Heart left ventricle (tissue), 16 donors: ENCODE measurements at regions not wholly inside any gene's neighbourhood (a gene's known extent, or its start where the extent isn't known, plus 50 kb on each side); places are given as distances from the start of the nearest gene placed in this dataset.

Experiments
- ATAC-seq, 4 donors: fragments of 200-7000 bp; cut with Tn5 transposase; one replicate each; pipeline ENCODE4 v1.9.1; 2020 to 2022; ENCODE audit warnings: moderate library complexity in 4 of 4, mild to moderate bottlenecking in 3 of 4, moderate number of reproducible peaks in 1 of 4
- DNase-seq, 5 donors: peaks; one replicate each; pipeline ENCODE4 v3.0.0-alpha.2; 2020
- H3K27ac ChIP-seq, 12 donors: fragments of 200-600 bp; sonication (generic) in 4 of 12; one replicate each; pipeline versions ENCODE4 v1.5.0 to v1.8.0; 2016 to 2022; ENCODE audit warnings: mild to moderate bottlenecking in 2 of 12
- H3K27me3 ChIP-seq, 9 donors: fragments of 200-600 bp; sonication (generic) in 2 of 9; one replicate each; pipeline versions ENCODE4 v1.5.1 to v1.8.0; 2016 to 2022; ENCODE audit warnings: mild to moderate bottlenecking in 3 of 9
- H3K36me3 ChIP-seq, 9 donors: fragments of 200-600 bp; sonication (generic) in 2 of 9; one replicate each; pipeline versions ENCODE4 v1.5.0 to v1.8.0; 2018 to 2022; ENCODE audit warnings: mild to moderate bottlenecking in 2 of 9
- H3K4me1 ChIP-seq, 12 donors: fragments of 200-600 bp; sonication (generic) in 4 of 12; one replicate each; pipeline versions ENCODE4 v1.5.0 to v1.8.0; 2016 to 2022; ENCODE audit warnings: mild to moderate bottlenecking in 3 of 12
- H3K4me3 ChIP-seq, 12 donors: fragments of 200-600 bp; sonication (generic) in 4 of 12; one replicate each; pipeline versions ENCODE4 v1.5.0 to v1.8.0; 2017 to 2022; ENCODE audit warnings: mild to moderate bottlenecking in 9 of 12, moderate library complexity in 4 of 12
- H3K9me3 ChIP-seq, 12 donors: fragments of 200-600 bp; sonication (generic) in 4 of 12; one replicate each; pipeline versions ENCODE4 v1.5.0 to v1.8.0; 2016 to 2022; ENCODE audit warnings: mild to moderate bottlenecking in 1 of 12
- POLR2A ChIP-seq, 2 donors: fragments of 450-650 bp; IDR thresholded peaks; one replicate each; pipeline ENCODE4 v1.6.1; 2017; ENCODE audit warnings: antibody characterized with exemption in 2 of 2, mild to moderate bottlenecking in 2 of 2, moderate library complexity in 2 of 2
- WGBS, 4 donors: extraction: QIAGEN DNeasy Blood & Tissue Kit in 2 of 4; methylation state at CpG; one replicate each; pipeline versions ENCODE4 v1.1.5 to v1.1.7; 2013 to 2018; 5-methylcytosine and 5-hydroxymethylcytosine counted together
- intact Hi-C, 10 donors: fragments of 100-400 bp; cut with DNase I; formaldehyde crosslinking; loops; one replicate each; pipeline versions ENCODE4 v1.11.1 to v1.14.2; 2022
- TF ChIP-seq, protein P1 (sequence below), 12 donors: fragments of 200-600 bp; sonication (generic) in 4 of 12; IDR thresholded peaks; one replicate each; pipeline versions ENCODE4 v1.5.0 to v1.8.0; 2018 to 2022; ENCODE audit warnings: antibody characterized with exemption in 12 of 12, mild to moderate bottlenecking in 5 of 12
- donor health status: ischemic (EF 13 %, LVEDD 7.1; RV severe dilation, severe dysfunction).
- donor health status: healthy with polysubstance abuse.
- donor health status: DM: no; HTN: yes; CAD: no.
- donor health status: DM: no; HTN: no; CAD: no.
- donor health status: ischemic (EF 25% LVEDD 6.9; RV normal size, moderate dysfunction).
- donor health status: ischemic (EF 25% LVEDD 5.7; RV mildly dilated, moderate dysfunction).
- donor health status: healthy.
- donor health status: DM: yes; HTN: yes; CAD: no.
- donor health status: ischemic (EF 35%, LVEDD 5.7; RV mildly dilated, moderate dysfunction).
- donor health status: nonischemic (EF 11% LVEDD 7.7; RV severe dilation, severe dysfunction).
- donor health status: DM: yes; HTN: yes; CAD: no.
- donor health status: PGD.
- donor health status: ischemic (EF 29% LVEDD 5.4; RV normal size, mild dysfunction).
- donor health status: nonischemic (EF 23%, LVEDD 6.1; RV moderate dilation, normal function).

DNA sequence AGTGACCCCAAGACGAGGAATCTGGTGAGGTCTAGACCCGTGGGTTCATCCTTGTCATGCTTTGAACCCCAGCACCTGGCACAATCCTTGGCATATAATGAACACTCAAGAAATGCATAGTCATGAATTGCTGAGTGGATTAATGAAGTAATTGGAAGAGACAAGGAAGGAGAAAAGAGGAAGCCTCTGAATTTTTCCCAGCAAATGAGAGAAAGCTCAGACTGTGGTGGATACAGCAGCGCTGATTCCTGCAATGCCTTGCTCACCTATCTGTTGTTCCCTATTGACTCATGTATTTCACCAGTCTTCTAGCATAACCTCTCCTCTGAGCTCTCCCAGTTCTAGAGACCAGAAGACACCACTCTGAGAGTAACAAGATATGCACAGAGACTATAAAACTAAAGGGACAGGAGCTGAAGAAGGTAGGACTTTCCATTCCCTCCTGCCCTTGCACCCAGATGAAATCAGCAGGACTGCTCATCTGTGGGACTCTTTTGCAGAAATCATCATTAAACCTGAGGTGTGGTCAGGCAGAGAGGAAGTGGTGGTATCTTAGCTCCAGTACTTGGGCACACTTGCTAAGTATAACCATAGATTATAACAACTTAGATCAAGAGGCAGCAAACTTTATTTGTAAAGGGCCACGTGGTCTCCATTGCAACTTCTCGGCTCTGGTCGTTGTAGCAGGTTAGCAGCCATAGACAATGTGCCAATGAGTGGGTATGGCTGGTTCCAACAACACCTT, 102.8 kb downstream of the MAF start:
- ATAC-seq (no peak), DNase-seq (no peak)
- TF ChIP-seq, protein P1, sequence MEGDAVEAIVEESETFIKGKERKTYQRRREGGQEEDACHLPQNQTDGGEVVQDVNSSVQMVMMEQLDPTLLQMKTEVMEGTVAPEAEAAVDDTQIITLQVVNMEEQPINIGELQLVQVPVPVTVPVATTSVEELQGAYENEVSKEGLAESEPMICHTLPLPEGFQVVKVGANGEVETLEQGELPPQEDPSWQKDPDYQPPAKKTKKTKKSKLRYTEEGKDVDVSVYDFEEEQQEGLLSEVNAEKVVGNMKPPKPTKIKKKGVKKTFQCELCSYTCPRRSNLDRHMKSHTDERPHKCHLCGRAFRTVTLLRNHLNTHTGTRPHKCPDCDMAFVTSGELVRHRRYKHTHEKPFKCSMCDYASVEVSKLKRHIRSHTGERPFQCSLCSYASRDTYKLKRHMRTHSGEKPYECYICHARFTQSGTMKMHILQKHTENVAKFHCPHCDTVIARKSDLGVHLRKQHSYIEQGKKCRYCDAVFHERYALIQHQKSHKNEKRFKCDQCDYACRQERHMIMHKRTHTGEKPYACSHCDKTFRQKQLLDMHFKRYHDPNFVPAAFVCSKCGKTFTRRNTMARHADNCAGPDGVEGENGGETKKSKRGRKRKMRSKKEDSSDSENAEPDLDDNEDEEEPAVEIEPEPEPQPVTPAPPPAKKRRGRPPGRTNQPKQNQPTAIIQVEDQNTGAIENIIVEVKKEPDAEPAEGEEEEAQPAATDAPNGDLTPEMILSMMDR (IDR thresholded peaks at IDR 0.05) = no peak
- TF ChIP-seq POLR2A (IDR thresholded peaks at IDR 0.05) = no peak
- WGBS, 4 donors = 89 to 95% (median 90%) methylated on average over 6 of the region's 6 CpGs
- intact Hi-C loops = no loop called here
- Histone ChIP-seq H3K4me1 (peaks cover 0 to 17% (median 0%) of the 10 kb centered on the region in 12 donors), H3K4me3 (no peak overlapping the region), H3K27ac (no peak overlapping the region), H3K9me3 (peaks cover 0 to 10% (median 0%) of the 10 kb centered on the region in 12 donors), H3K36me3 (no peaks in the 10 kb centered on the region), H3K27me3 (no peaks in the 10 kb centered on the region)

DNA sequence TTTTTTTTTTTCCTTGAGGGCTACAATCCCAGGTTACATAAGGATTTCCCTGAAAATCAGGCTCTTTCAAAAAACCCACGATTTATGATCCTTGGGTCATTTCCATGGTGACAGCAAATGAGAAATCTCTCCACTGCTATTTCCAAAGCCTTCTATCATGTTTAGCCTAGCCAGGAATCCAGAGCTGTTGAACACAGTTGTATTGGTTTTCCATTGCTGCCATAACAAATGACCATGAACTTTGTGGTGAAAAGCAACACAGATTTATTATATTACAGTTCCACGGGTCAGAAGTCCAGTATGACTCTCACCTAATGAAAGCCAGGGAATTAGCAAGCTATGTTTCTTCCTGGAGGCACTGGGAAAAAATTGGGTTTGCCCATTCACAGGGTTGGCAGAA, 106.6 kb downstream of the MAF start:
- Histone ChIP-seq H3K27me3 (no peaks in the 10 kb centered on the region), H3K4me3 (no peak overlapping the region), H3K9me3 (peaks cover 0 to 8% (median 0%) of the 10 kb centered on the region in 12 donors), H3K4me1 (peaks cover 0 to 17% (median 0%) of the 10 kb centered on the region in 12 donors), H3K36me3 (no peaks in the 10 kb centered on the region), H3K27ac (no peak overlapping the region)
- WGBS, 4 donors = 76 to 88% (median 86%) methylated on average over 2 of the region's 2 CpGs
- ATAC-seq (no peak), DNase-seq (no peak)
- TF ChIP-seq, protein P1 (IDR thresholded peaks at IDR 0.05) = no peak
- no peak for TF ChIP-seq POLR2A (IDR thresholded peaks at IDR 0.05)
- intact Hi-C loops = no loop called here

DNA sequence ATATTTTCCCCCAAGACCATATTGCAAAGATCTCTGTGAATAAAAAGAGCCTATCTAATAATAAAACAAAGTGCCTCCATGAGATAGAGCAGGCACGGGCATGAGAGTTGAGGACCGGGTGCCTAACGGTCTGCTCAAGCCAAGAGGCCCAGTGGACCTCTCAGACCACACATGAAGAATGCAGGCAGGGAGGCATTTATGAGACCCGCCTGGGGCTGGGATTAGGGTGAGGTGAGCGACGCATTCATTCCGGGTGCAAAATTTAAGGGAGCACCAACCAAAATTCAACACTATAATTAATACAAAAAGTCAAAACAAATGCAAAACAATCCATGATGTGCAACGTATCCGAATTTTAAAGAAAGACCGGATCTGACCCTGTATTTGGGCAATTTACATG, 108.5 kb downstream of the MAF start:
- H3K27me3 ChIP-seq = no peaks in the 10 kb centered on the region
- no peak for DNase-seq
- TF ChIP-seq, protein P1 (IDR thresholded peaks at IDR 0.05) = no peak
- TF ChIP-seq POLR2A (IDR thresholded peaks at IDR 0.05) = no peak
- no peak for ATAC-seq
- H3K4me3 ChIP-seq = no peak overlapping the region
- H3K9me3 ChIP-seq = peaks cover 0 to 5% (median 0%) of the 10 kb centered on the region in 12 donors
- peaks cover 0 to 1% (median 0%) of the 10 kb centered on the region in 12 donors for H3K4me1 ChIP-seq
- H3K27ac ChIP-seq = no peak overlapping the region
- WGBS, 4 donors = 79 to 93% (median 87%) methylated on average over 9 to 10 of the region's 10 CpGs
- intact Hi-C loops = no loop called here
- H3K36me3 ChIP-seq = no peaks in the 10 kb centered on the region

DNA sequence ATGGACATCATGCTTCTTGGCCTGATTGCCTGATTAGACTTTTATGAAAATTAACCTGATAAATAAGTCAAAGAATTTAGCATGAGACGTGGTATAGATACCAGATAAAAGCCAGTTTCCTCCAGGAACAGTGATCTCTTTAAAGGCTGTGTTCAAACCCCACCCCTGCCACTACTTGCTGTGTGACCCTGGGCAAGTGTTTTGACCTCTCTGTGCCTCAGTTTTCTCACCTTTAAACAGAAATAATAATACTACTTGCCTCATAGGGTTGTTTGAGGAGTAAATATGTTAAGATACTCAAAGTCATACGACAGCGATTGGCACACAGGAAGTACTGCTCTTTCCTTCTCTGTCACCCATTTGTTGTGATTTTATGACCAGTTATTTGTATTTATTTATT, 115.5 kb downstream of the MAF start:
- no peak for DNase-seq
- no peak overlapping the region for H3K4me3 ChIP-seq

More for the DNA sequence above, 115.5 kb downstream of the MAF start:
- H3K4me1 ChIP-seq = peaks cover 0 to 11% (median 0%) of the 10 kb centered on the region in 12 donors
- WGBS, 4 donors = 80 to 91% (median 87%) methylated on average over 3 of the region's 3 CpGs
- no peaks in the 10 kb centered on the region for H3K36me3 ChIP-seq
- no peak overlapping the region for H3K27ac ChIP-seq
- intact Hi-C loops = no loop called here
- no peaks in the 10 kb centered on the region for H3K27me3 ChIP-seq
- no peaks in the 10 kb centered on the region for H3K9me3 ChIP-seq
- no peak for ATAC-seq
- TF ChIP-seq, protein P1 (IDR thresholded peaks at IDR 0.05) = no peak
- no peak for TF ChIP-seq POLR2A (IDR thresholded peaks at IDR 0.05)
